MM.1S (cell line): ENCODE measurements at regions not wholly inside any gene's neighbourhood (a gene's known extent, or its start where the extent isn't known, plus 50 kb on each side); places are given as distances from the start of the nearest gene placed in this dataset.

Experiments used
- EZH2 ChIP-seq: fragments of 300-600 bp; sonication (generic); optimal IDR thresholded peaks from 2 replicates; pipeline ENCODE3; 2017; ENCODE audit warnings: low read depth, mild to moderate bottlenecking, antibody characterized with exemption, low read length, mixed read lengths
- EZH2phosphoT487 ChIP-seq: fragments of 300-600 bp; sonication (generic); IDR thresholded peaks from 2 replicates; pipeline ENCODE4 v1.6.1; 2018; ENCODE audit warnings: antibody characterized with exemption, low read length
- TF ChIP-seq, protein P1 (sequence below): fragments of 300-600 bp; sonication (generic); IDR thresholded peaks from 2 replicates; pipeline ENCODE4 v1.5.1; 2016; ENCODE audit warnings: antibody characterized with exemption, low read length, mixed read lengths

DNA sequence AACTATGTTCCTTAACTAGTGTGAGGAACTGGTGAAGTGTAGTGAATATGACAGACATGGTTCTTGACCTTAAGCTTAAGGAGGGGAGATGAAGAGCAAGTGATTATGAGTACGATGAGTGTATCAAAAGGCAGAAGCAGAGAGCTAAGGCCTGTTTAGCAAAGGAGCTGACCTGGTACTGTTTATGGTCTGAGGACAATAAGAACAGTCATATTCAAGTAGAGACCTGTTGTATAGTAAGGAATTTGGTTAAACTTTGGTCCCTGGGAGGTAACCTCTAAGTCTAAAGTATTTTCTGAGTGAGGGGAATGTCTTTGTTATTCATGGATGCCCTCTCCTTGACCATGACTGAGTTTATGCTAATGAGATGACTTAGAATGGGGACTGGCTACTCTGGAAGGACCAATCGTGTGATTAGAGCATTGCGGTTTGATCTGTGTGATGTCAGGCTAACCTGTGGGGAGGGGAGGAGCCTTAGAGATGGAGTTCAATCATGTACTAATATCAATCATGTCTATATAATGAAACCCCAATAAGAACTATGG, 389.3 kb downstream of the BMP4 start:
- TF ChIP-seq, protein P1, sequence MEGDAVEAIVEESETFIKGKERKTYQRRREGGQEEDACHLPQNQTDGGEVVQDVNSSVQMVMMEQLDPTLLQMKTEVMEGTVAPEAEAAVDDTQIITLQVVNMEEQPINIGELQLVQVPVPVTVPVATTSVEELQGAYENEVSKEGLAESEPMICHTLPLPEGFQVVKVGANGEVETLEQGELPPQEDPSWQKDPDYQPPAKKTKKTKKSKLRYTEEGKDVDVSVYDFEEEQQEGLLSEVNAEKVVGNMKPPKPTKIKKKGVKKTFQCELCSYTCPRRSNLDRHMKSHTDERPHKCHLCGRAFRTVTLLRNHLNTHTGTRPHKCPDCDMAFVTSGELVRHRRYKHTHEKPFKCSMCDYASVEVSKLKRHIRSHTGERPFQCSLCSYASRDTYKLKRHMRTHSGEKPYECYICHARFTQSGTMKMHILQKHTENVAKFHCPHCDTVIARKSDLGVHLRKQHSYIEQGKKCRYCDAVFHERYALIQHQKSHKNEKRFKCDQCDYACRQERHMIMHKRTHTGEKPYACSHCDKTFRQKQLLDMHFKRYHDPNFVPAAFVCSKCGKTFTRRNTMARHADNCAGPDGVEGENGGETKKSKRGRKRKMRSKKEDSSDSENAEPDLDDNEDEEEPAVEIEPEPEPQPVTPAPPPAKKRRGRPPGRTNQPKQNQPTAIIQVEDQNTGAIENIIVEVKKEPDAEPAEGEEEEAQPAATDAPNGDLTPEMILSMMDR, result no peak
- no peak for TF ChIP-seq EZH2
- TF ChIP-seq EZH2phosphoT487, result no peak
